ENCODE measurements at regions not wholly inside any gene's neighbourhood (a gene's known extent, or its start where the extent isn't known, plus 50 kb on each side); places are given as distances from the start of the nearest gene placed in this dataset.

- no peak for TF ChIP-seq CTCF (IDR thresholded peaks at IDR 0.05)
- no peak for TF ChIP-seq POLR2A (IDR thresholded peaks at IDR 0.05)
Observed at GRCh38 chr1:115144176-115144575, 54.9 kb upstream of the TSPAN2 start.

Data from lower leg skin (tissue), 3 donors.